Nucleus accumbens (tissue), 56 donors: ENCODE measurements at regions not wholly inside any gene's neighbourhood (a gene's known extent, or its start where the extent isn't known, plus 50 kb on each side); places are given as distances from the start of the nearest gene placed in this dataset.

Experiments used
- DNase-seq, 56 donors: peaks; one replicate each; lab custom pipeline; 2025; lab: John Stamatoyannopoulos, UW

- DNase-seq = peak in 1 of 56 donors; percentile 8
Observed at GRCh38 chr2:41954304-41955291, 93.2 kb upstream of the PKDCC start.

GRCh38 chr2:41955316-41956043 lies 92.3 kb upstream of the PKDCC start:
- no peak for DNase-seq

GRCh38 chr2:41957431-41957830 lies 90.4 kb upstream of the PKDCC start:
- DNase-seq = no peak

GRCh38 chr2:41958251-41958650 lies 89.6 kb upstream of the PKDCC start:
- DNase-seq = no peak

- no peak for DNase-seq
Observed at GRCh38 chr2:41958775-41959174, 89.0 kb upstream of the PKDCC start.

GRCh38 chr2:41959760-41960159 lies 88.1 kb upstream of the PKDCC start:
- no peak for DNase-seq

GRCh38 chr2:41962922-41963622 lies 84.7 kb upstream of the PKDCC start:
- DNase-seq = no peak

GRCh38 chr2:41963661-41964525 lies 83.9 kb upstream of the PKDCC start:
- DNase-seq = peak in 11 of 56 donors; percentile 4 to 54 (median 37)

GRCh38 chr2:41965173-41965908 lies 82.5 kb upstream of the PKDCC start:
- DNase-seq = no peak

GRCh38 chr2:41965909-41966295 lies 81.9 kb upstream of the PKDCC start:
- peak in 1 of 56 donors; percentile 14 for DNase-seq

- peak in 52 of 56 donors; percentile 23 to 88 (median 67) for DNase-seq
Observed at GRCh38 chr2:41966431-41966893, 81.4 kb upstream of the PKDCC start.

GRCh38 chr2:41966920-41967319 lies 80.9 kb upstream of the PKDCC start:
- DNase-seq = peak in 39 of 56 donors; percentile 15 to 81 (median 57)

GRCh38 chr2:41967476-41968181 lies 80.2 kb upstream of the PKDCC start:
- peak in 15 of 56 donors; percentile 11 to 57 (median 29) for DNase-seq

- peak in 1 of 56 donors; percentile 16 for DNase-seq
Observed at GRCh38 chr2:41968182-41968578, 79.6 kb upstream of the PKDCC start.

- peak in 4 of 56 donors; percentile 17 to 29 (median 21) for DNase-seq
Observed at GRCh38 chr2:41970988-41971660, 76.7 kb upstream of the PKDCC start.

GRCh38 chr2:41972179-41972578 lies 75.6 kb upstream of the PKDCC start:
- no peak for DNase-seq

- no peak for DNase-seq
Observed at GRCh38 chr2:41972819-41973218, 75.0 kb upstream of the PKDCC start.

GRCh38 chr2:41973871-41974270 lies 74.0 kb upstream of the PKDCC start:
- DNase-seq = no peak
